HS-27A (cell line): ENCODE measurements at regions not wholly inside any gene's neighbourhood (a gene's known extent, or its start where the extent isn't known, plus 50 kb on each side); places are given as distances from the start of the nearest gene placed in this dataset.

Experiments
- DNase-seq: peaks from one replicate; pipeline ENCODE4 v3.0.0-alpha.2; 2012; ENCODE audit warnings: low read depth, missing footprints

DNA sequence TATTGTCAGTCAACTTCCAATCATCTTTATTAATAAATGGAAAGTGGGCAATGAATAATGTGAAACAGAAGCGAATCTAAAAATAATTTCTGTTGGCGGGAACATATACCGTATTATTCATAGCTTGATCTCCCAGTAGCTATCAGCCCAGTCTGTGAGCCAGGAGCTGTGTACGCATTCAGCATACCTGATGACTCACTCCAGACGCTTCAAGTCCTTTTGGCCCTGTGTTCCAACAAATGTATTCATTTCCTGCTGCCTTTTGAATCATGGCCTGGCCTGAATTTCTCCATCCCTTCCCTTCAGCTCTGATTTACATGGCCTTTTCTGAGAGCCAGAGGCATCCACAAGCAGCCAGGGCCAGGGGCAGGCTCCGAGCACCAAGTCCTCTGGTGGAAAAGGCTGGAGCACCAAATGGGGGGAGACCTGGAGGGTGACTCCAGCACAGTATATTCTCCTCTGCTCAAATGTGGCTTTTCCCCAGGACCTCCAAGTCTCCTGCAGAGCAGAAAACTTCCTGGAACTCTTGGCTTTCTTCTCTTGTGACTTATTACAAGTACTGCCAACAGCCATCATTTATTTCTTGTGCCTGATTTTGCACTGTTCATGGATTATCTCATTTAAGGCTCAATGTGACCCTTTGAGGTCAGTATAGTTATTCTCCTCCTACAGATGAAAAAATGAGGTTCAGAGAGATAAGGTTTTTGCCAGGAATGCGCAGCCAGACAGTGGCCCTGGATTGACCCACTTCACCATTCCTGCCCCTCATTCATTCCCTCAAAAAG lies 108.7 kb downstream of the EN1 start:
- peak; percentile 95 for DNase-seq

DNA sequence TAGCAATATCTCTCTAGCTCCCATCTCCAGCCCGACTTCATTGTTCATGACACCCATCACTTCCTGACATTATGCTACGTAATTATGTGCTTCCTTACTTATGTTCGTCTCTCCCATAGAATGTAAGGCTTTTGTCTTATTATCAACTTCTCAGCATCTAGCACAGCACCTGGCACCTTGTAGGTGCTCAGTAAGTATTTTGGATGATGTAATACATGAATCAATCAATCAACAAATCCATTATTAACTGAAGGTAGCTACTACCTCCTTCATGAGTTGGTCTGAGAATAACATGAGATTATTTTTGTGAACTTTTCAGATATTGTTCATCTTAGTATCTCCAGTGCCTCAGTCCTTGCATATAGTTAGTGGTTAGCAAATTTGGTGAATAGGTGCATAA lies 109.3 kb downstream of the EN1 start:
- no peak for DNase-seq

DNA sequence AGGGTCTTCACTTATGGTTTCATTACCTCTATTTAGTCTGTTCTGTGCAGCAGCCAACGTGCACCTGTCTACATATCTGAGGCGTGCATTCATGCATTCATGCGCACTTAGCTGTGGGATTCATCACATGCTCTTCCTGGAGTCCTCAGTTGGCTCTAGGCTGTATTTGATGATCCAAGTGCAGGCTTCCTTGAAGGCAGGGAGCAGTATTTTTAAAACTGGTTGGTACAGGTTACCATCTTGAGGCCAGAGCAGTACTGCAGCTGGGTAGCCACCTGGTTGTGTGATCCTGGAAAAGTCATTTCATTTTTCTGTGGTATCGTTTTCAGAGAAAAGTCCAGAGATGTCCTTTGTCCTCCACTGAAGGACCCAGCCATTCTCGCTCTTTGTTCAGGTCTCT lies 109.8 kb downstream of the EN1 start:
- no peak for DNase-seq

DNA sequence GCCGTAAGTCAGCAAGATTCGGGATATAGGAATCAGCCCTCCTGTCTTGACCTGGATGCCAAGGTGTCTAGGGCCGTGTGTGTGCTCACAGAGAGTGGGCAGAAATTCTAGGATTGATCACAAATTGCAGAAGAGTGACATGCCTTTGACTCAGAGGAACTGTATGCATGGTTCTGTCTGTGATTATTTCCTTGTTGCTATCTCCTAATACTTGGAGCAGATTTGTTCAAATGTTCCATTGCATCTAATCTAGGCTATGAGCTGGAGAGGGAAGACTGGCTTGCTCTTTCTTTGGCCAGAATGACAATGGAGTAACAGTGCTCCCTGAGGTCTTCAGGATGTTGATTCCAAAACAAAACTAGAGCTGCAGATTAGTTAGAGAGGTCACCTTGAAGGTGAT lies 115.0 kb downstream of the EN1 start:
- no peak for DNase-seq

DNA sequence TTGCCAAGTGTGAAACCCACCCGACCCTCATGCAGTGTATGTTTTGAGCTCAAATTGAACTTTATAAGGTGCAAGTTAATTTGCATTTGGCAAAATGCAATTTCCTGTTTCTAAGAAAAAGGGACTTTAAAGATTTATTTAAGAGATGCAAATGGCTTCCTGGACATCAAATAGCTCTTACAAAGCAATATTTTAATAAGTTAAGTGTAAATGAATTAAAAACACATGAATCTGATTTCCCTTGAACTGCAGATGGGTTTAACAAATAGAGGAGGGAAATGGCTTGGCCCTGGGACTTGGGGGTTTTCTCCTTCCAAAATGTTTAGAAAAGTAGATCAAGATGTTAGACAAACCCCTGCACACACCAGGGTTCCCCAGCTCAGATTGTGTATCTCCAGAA lies 116.0 kb downstream of the EN1 start:
- no peak for DNase-seq

DNA sequence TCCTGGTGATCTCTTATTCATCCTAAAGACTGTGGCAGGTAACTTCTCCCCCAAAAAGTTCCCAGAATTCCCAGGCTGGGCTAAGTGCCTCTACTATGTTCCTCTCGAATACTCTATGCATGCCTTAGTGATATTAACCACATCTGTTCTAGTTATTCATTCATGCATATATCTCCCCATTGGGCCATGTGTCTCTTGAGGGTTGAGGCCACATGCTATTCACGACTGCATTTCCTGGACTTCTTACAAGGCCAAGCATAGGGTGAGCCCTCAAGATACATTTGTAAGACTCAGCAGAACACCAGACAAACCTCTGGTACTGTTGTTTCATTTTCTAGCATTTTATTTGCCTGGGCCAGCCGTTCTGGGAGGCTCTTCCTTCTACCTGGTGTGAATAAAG lies 117.0 kb downstream of the EN1 start:
- DNase-seq, result no peak

DNA sequence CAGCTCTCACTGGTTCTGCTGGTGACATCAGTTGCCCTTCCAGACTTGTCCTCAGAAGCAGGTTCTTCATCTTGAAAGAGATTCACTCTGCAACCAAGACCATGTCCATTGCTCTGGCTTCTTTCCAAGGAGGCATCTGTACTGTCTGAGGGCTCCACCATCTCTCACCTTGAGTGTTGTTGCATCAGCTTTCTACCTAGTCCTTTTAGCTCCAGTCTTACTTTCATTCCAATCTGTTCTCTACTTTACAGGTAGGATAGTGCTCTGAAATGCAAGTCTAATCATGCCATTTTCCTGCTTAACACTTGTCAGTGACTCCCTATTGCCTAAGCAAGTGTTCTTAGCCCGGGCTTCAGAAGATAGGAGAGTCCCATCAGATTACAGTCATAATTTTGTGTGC lies 117.7 kb downstream of the EN1 start:
- no peak for DNase-seq

DNA sequence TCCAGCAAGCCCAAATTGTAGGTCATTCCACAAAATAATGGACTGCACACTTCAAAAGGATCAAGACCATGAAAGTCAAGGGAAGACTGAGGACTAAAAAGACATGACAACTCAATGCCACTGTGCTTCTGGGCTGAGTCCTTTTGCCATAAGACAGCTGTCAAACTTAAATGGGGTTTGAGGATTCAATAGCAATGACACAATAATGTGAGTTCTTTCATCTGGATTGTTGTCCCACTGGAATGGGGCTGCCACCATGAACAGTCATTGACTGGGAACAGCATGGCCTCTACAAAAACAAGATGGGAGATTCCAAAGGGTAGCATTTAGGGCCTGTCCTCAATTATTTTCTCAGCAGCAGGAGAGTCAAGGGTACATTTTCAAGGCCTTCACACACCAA lies 118.5 kb downstream of the EN1 start:
- DNase-seq, result no peak

DNA sequence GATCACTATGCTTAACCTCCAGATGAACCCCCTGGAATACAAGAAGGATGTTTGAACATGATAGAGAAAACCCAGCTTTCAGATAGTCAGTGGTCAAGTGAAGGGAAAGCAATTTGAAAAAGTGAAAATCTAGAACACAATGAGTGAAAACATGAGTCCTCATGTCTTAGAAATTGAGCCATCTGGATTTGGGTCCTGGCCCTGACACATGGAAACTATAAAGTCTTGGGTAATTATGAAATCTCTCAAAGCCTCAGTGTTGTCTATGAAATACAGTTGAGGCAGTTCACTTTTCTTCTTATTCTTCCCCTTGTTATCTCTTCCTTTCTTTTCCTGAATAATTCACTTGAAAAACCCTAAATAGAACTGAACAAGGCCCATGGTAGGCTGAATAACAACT lies 120.6 kb downstream of the EN1 start:
- no peak for DNase-seq

DNA sequence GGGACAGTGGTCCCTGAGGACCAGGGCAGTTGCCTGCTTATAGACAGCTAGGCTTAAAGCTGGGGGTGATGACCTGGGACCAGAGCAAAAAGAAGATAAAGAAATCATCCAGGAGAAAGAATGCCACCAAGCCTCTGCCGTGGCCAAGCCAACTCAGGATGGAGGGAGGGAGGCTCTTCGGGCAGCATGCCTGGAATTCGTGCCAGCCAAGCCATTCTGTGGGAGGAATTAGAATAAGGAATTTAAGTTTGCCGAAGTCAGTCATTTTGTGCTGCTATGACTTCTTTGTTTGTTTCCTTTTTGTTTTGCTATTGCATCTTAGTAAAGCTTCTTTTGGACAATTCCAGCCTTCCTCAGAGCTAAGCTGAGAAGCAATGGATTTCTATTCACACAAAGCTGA lies 124.1 kb downstream of the EN1 start:
- peak; percentile 46 for DNase-seq

DNA sequence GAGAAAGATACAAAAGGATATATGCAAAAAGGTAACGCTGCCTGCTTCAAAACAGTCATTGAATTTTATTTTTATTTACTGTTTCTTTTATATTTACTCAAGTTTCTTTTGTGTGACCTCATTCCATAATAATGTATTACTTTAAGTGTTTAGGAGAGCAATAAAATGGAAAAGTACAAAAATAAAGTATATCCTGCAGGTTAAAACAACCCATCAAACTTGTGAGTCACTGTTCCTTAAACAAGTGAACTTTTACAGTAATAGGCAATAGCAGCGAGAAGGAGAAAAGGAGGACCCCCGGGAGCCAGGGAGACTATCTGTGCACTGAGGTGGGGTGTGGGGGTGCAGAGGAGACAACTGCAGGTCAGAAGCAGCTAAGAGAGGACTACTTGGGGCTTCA lies 124.5 kb downstream of the EN1 start:
- no peak for DNase-seq

DNA sequence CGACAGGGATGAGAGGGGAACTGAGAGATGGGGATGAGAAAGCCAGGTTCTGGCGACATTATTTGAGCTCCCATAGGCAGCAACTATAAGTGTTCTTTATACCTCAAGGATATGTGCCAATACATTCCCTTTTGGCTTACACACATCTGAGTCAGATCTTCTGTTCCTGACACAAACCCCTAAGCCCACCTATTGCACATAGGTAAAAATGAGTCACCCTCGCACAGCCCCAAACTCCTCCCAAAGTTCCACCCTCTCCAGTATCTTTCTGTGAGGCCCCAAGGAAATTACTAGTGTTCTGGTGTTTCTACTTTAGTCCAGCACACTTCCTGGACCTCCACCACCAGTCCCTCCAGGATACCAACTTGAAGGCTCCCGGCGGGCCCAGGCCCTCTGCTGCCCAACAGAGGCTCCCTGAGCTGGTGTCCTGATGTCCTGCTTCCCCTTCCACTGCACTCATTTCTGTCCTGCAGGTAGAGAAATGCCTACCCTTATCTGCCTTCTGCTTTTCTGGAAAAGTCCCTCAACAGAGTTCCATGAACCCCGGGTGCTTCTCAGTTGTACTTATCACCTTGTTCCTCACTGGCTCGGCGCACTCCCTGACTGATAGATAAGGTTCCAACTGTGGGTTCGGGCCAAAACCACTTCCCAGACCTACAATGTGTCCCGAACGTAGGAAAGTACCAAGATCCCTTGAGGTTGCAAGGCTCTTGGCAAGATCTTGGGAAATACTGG lies 125.5 kb downstream of the EN1 start:
- no peak for DNase-seq

DNA sequence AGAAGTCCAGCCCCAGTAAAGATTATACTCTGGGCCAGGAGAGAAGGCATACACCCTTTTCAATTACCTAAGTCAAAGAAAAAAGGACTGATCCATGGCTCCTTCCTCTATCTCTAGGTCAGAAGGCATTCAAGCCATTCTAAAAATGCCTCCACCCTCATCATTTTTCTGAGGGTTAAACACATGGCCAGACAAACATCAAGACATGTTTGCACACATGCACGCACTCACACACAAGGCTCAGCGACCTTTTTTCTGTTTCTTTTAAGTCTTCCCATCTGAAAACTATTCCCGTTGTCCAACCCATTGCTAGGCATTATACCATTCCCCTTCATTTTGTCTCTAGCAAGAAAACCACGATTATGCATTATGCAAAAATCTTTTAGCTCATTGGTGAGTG lies 126.6 kb downstream of the EN1 start:
- no peak for DNase-seq

DNA sequence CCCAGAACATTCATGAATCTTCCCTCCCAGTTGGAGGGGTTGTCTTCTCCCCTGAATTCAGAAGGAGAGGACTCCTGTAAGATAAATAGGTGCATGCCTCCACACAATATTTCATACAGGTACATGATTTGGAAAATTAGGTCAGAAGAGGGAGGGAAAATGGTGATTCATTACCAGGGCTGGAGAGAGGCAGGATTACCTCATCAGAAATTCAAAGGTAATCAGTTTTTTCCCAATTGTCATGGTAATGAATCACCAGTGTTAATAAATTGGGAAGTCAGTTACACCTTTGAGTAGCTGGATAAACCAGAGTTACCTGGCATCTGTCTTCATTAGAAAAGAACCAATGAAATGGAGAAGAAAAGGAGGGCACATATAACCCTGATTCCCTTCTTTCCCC lies 128.5 kb downstream of the EN1 start:
- no peak for DNase-seq

DNA sequence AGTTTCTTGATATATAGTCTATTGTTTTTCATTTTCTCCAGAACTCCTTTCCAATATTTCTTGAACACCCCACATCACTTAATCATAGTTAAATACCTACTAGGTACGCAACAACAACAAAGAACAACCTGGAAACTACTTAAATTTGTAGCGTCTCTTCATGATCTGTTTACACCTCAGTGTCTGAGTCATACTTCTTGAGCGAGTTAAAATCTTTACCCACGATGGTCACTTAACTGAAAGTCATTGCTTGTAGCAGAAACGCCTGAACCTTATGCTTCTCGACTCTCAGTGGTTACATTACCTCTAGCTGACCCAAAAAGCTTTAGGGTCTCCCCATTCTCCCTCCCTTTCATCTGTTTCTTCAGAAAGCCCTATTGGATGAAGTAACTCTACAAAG lies 131.3 kb downstream of the EN1 start:
- no peak for DNase-seq

DNA sequence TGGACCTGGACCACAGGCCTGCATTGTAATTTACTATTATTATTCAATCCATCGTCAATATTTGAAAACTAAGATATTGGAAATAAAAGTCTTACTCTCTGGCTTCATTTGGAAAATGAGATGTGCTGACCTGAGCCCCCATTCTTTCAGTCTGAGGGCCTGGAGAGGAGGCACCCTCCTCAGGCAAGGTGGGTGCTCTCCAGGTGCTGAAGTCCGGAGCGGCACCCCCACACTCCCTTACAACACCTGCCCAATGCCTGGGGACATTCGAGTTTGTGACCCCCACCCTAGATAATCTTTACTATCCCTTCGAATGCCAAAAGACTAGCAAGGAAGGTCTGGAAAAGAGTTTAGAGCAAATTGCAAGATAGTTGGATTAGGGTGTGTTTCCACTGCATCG lies 133.3 kb downstream of the EN1 start:
- DNase-seq, result no peak

DNA sequence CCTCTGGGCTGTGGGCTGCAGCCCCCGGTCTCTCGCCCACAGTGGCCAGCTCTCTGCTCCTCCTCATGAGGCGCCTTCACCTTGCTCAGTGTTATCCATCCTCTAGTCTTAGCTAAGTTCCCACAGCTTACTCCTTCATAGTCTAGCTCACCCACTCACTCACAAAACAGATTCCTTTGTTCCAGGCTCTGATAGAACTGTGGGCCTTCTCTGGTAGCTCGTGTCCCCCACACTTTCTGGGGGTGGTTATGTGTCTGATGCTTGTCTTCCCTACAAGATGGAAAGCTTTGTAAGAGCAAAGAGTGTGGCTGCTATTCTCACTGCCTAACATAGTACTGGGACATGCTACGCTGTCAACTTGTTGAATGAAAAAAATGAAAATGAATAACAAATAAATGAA lies 135.8 kb downstream of the EN1 start:
- DNase-seq, result no peak

DNA sequence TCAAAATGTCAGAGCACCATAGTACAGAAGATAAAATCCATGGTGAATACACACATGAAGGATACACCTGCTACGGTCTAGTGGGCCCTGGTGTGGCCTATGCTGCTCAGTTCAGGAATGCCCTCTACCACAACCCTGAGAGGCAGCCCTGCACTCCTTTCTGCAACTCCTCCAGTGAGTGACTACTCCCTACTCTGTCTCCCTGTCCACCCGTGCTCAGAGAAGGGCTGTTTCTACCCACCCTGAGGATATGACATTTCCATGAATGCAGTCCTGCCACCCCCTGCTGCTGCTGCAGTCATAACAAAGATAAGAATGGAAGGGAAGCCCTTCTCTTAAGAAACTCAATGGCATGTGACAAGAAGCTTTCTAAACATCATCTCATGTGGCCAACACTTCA lies 137.0 kb downstream of the EN1 start:
- no peak for DNase-seq

DNA sequence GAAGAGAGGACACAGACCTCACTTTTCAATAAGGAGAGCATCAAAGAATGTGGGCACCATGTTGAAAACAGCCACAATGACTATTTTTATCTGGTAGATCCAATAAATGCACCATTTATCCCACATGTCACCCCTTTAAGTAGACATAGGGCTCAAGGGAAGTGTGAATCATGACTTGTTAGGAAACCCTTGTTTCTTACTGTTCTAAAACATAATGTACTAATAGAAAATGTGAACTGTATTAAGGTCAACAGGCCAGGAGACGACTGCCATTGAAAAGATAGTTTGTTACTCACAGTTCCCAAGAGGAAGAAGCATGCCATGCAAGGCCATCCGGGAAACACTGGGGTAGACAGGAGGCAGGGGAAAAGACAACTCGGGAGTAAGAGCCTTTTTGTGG lies 137.7 kb downstream of the EN1 start:
- DNase-seq, result no peak

DNA sequence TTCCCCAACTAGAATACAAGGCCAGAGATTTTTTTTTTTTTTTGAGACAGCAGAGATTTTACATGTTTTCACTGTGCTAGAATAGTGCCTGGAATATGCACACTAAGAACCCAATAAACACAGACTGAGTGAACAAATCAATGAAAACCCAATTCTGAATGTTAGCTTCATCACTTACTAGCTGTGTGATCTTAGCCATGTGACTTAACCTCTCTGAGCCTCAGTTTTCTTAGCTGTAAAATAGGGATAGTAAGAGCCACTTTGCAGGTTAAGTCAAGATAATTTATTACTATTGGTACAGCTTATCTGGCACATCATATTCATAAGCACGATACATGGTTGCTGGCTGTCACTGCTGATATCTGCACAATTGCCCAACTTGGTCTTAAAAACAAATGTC lies 140.6 kb downstream of the EN1 start:
- no peak for DNase-seq

DNA sequence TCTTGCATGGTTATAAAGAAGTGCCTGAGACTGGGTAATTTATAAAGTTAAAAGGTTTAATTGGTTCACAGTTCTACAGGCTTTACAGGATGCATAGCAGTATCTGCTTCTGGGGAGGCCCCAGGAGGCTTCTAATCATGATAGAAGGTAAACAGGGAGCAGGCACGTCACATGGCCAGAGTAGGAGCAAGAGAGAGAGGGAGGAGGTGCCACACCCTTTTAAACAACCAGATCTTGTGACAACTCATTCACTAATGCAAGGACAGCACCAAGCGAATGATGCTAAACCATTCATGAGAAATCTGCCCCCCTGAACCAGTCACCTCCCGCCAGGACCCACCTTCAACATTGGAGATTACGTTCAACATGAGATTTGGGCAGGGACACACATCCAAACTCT lies 141.1 kb downstream of the EN1 start:
- DNase-seq, result no peak

DNA sequence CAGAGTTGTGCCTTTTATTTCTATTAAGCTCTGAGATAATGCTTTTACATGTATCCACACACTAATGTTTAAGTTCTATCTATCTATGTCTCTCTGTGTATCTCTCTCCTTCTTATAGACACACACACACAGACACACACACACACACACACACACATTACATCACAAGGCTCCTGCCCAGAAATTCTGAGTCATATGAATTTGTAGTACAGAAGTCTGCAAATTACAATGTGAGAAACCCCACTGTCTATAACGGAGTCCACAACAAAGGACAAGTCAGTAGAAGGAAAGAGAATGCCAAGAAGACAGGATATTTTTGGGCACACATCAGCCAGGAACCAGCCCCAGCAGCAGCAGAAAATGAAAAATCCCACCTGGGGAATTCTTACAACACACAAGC lies 142.4 kb downstream of the EN1 start:
- DNase-seq, result no peak

DNA sequence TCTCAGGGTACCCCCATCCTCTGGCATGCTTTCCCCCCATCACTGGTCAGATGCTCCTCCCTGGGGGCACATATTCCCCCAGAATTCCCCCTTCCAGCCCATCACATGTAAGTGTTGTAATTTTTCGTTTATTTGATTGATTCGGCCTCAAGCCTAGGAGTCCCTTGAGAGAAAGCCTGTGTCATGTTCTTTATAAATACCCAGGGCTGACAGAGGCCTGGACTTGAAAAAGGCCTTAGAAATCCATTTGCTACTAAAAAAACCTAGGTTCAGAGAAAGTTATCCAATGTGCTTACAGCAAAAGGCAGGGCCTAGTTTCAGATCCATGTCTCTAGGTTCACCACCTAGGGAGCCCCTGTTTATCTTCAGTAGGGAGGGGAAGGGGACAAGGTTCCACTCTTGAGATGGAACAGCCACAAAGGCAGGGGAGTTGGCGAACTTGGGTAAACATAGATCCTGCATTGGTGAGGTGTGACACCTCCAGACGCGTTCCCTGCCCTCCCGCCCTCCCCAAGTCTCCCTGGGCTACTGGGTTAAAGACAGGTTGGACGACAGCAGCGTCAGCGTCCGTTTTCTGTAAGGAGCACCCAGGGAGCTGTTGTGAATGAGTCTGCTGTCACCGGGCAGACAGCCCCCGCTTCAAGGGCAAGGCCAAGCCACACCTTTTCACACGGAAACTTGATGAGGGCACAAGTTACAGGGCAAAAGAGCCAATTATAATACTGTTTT lies 147.8 kb downstream of the EN1 start:
- no peak for DNase-seq
